ENCODE measurements at regions not wholly inside any gene's neighbourhood (a gene's known extent, or its start where the extent isn't known, plus 50 kb on each side); places are given as distances from the start of the nearest gene placed in this dataset.

DNA sequence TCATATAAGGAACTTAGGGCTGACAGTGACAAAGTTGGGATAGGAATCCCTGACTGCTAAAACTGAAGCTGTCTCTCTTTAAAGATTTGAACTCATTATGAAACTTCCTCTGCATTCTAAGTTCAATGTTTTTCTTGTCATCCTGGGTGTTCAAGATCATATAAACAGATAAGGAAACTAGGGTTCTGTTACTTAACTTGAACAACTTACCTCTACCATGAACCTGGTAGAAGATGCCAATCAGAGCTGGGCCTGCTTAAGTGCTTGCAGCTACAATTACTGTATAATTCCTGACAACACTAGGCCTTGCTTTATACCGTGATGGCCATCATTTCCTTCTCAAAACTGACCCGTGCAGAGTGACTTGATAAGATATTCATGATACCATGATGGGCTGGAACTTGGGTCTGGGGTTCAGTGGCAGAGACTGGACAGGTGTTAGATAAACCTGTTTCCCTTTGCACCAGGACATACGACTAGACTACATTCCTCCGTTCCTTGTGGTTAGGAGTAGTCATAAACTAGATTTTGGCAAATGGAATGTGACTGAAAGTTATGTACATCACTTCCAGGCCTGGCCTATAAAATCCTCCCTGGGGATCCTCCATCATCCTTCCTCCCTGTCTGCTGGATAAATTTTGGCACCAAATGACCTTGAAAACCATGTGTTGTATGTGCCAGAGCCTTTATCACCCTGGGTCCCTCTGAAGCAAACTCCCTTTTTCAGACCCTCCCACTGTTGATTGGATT is 172.2 kb upstream of the PRICKLE1 start:
- no peak overlapping the region for H3K9ac ChIP-seq (ENCODE audit: low read depth, low read length, poor library complexity, severe bottlenecking)
- no peaks in the 10 kb centered on the region for H3K4me1 ChIP-seq (ENCODE audit: insufficient read depth, low read length, poor library complexity, severe bottlenecking)
- no peaks in the 10 kb centered on the region for H3K27me3 ChIP-seq (ENCODE audit: insufficient read depth, low read length, poor library complexity, severe bottlenecking)
- no peaks in the 10 kb centered on the region for H3F3A ChIP-seq (ENCODE audit: low read depth)
- no peak overlapping the region for H3K4me2 ChIP-seq (ENCODE audit: low read depth, low read length, poor library complexity, severe bottlenecking)
- H3K79me2 ChIP-seq (ENCODE audit: insufficient read depth, low read length): no peaks in the 10 kb centered on the region
- H3K9me2 ChIP-seq (replicated peaks; ENCODE audit: low read depth, low read length): no peaks in the 10 kb centered on the region
- no peak overlapping the region for H2AFZ ChIP-seq (ENCODE audit: low read length)
- no peaks in the 10 kb centered on the region for H4K20me1 ChIP-seq (ENCODE audit: insufficient read depth, low read length, poor library complexity, severe bottlenecking)
- H3K4me3 ChIP-seq (ENCODE audit: low read length, poor library complexity, severe bottlenecking): no peak overlapping the region
- H3K36me3 ChIP-seq (ENCODE audit: insufficient read depth, low read length): no peaks in the 10 kb centered on the region
- no peak for TF ChIP-seq EZH2phosphoT487 (IDR thresholded peaks at IDR 0.05; ENCODE audit: borderline replicate concordance)
- TF ChIP-seq, protein P1, sequence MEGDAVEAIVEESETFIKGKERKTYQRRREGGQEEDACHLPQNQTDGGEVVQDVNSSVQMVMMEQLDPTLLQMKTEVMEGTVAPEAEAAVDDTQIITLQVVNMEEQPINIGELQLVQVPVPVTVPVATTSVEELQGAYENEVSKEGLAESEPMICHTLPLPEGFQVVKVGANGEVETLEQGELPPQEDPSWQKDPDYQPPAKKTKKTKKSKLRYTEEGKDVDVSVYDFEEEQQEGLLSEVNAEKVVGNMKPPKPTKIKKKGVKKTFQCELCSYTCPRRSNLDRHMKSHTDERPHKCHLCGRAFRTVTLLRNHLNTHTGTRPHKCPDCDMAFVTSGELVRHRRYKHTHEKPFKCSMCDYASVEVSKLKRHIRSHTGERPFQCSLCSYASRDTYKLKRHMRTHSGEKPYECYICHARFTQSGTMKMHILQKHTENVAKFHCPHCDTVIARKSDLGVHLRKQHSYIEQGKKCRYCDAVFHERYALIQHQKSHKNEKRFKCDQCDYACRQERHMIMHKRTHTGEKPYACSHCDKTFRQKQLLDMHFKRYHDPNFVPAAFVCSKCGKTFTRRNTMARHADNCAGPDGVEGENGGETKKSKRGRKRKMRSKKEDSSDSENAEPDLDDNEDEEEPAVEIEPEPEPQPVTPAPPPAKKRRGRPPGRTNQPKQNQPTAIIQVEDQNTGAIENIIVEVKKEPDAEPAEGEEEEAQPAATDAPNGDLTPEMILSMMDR (conservative IDR thresholded peaks at IDR 0.05; ENCODE audit: low read length): no peak
- H3K9me3 ChIP-seq (ENCODE audit: insufficient read depth, low read depth, low read length): no peaks in the 10 kb centered on the region

DNA sequence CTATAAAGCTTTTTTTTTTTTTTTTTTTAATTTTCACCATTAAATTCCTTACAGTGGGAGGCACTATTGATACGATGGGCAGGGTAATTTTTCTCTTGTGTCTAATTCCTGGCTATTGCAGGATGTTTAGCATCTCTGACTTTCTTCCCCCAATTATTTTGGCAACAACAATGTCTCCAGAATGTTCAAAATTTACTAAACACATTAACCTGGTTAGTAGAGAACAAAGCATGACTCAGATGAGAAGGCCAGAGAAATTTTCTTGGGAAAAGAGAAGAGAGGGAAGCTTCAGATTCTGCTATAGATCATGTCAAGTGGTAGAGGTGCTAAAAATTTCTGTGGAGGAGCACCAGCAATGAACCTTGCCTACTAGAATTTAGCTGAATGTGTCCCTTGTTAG is 171.5 kb upstream of the PRICKLE1 start:
- Histone ChIP-seq H4K20me1 (ENCODE audit: insufficient read depth, low read length, poor library complexity, severe bottlenecking) (no peaks in the 10 kb centered on the region), H3K4me3 (ENCODE audit: low read length, poor library complexity, severe bottlenecking) (no peak overlapping the region), H3K9ac (ENCODE audit: low read depth, low read length, poor library complexity, severe bottlenecking) (no peak overlapping the region), H3K27me3 (ENCODE audit: insufficient read depth, low read length, poor library complexity, severe bottlenecking) (no peaks in the 10 kb centered on the region), H3K4me1 (ENCODE audit: insufficient read depth, low read length, poor library complexity, severe bottlenecking) (no peaks in the 10 kb centered on the region), H3K79me2 (ENCODE audit: insufficient read depth, low read length) (no peaks in the 10 kb centered on the region), H3K9me2 (replicated peaks; ENCODE audit: low read depth, low read length) (no peaks in the 10 kb centered on the region), H3K4me2 (ENCODE audit: low read depth, low read length, poor library complexity, severe bottlenecking) (no peak overlapping the region), H3F3A (ENCODE audit: low read depth) (no peaks in the 10 kb centered on the region), H2AFZ (ENCODE audit: low read length) (no peak overlapping the region), H3K9me3 (ENCODE audit: insufficient read depth, low read depth, low read length) (no peaks in the 10 kb centered on the region), H3K36me3 (ENCODE audit: insufficient read depth, low read length) (no peaks in the 10 kb centered on the region)
- TF ChIP-seq, protein P1 (conservative IDR thresholded peaks at IDR 0.05; ENCODE audit: low read length): no peak

DNA sequence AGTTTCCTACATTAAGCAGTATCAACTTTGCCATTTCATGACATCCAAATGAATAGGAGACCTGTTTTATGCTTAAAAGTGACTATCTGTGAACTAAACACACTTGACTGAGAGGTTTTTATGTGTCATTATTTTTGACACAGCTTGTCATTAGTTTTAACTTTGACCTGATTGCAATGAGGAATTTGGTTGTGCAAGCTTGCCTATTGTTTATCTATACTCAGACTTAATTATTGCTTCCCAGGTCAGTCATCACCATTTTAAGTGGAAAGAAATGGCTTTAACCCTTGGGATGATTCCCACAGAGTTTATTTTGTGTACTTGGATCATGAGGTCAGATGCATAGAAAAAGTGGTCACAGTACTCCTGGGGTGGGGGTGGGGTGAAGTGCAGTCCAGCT is 171.0 kb upstream of the PRICKLE1 start:
- H3K79me2 ChIP-seq (ENCODE audit: insufficient read depth, low read length): no peaks in the 10 kb centered on the region

More for the DNA sequence above, 171.0 kb upstream of the PRICKLE1 start:
- Histone ChIP-seq H3K4me3 (ENCODE audit: low read length, poor library complexity, severe bottlenecking) (no peak overlapping the region), H3K4me1 (ENCODE audit: insufficient read depth, low read length, poor library complexity, severe bottlenecking) (no peaks in the 10 kb centered on the region), H3K36me3 (ENCODE audit: insufficient read depth, low read length) (no peaks in the 10 kb centered on the region), H3K4me2 (ENCODE audit: low read depth, low read length, poor library complexity, severe bottlenecking) (no peak overlapping the region), H3K9ac (ENCODE audit: low read depth, low read length, poor library complexity, severe bottlenecking) (no peak overlapping the region), H4K20me1 (ENCODE audit: insufficient read depth, low read length, poor library complexity, severe bottlenecking) (no peaks in the 10 kb centered on the region), H3K9me3 (ENCODE audit: insufficient read depth, low read depth, low read length) (no peaks in the 10 kb centered on the region), H2AFZ (ENCODE audit: low read length) (no peak overlapping the region), H3F3A (ENCODE audit: low read depth) (no peaks in the 10 kb centered on the region), H3K27me3 (ENCODE audit: insufficient read depth, low read length, poor library complexity, severe bottlenecking) (no peaks in the 10 kb centered on the region), H3K9me2 (replicated peaks; ENCODE audit: low read depth, low read length) (no peaks in the 10 kb centered on the region)
- TF ChIP-seq, protein P1 (conservative IDR thresholded peaks at IDR 0.05; ENCODE audit: low read length): no peak
- no peak for TF ChIP-seq EZH2phosphoT487 (IDR thresholded peaks at IDR 0.05; ENCODE audit: borderline replicate concordance)
